Ovary (tissue), 7 donors: ENCODE measurements at regions not wholly inside any gene's neighbourhood (a gene's known extent, or its start where the extent isn't known, plus 50 kb on each side); places are given as distances from the start of the nearest gene placed in this dataset.

Experiments used
- DNase-seq, 5 donors: peaks; one replicate each; pipeline ENCODE4 v3.0.0-alpha.2; 2019 to 2020
- H3K27ac ChIP-seq, 2 donors: fragments of 200-600 bp; one replicate each; pipeline versions ENCODE4 v1.5.1 to v1.8.0; 2019 to 2022
- H3K27me3 ChIP-seq: fragments of 200-600 bp; one replicate; pipeline ENCODE4 v1.8.0; 2022
- H3K36me3 ChIP-seq: fragments of 200-600 bp; sonication (generic); one replicate; pipeline ENCODE4 v1.5.1; 2019
- H3K4me1 ChIP-seq: one replicate; pipeline ENCODE4 v1.8.1; 2013; ENCODE audit warnings: mild to moderate bottlenecking, moderate library complexity; ENCODE audit not compliant: insufficient read depth
- H3K4me3 ChIP-seq: fragments of 200-600 bp; sonication (generic); one replicate; pipeline ENCODE4 v1.5.1; 2017
- H3K9me3 ChIP-seq, 2 donors: fragments of 200-600 bp in 1 of 2; sonication (generic) in 1 of 2; one replicate each; pipeline versions ENCODE4 v1.5.1 to v1.8.1; 2013 to 2019; ENCODE audit warnings: mild to moderate bottlenecking in 1 of 2, moderate library complexity in 1 of 2
- CTCF ChIP-seq, 3 donors: fragments of 450-650 bp in 2 of 3; fragments of 200-600 bp in 1 of 3; IDR thresholded peaks; one replicate each; pipeline versions ENCODE4 v1.5.1 to v1.8.0; 2016 to 2022; ENCODE audit warnings: antibody characterized with exemption in 3 of 3, mild to moderate bottlenecking in 1 of 3
- EP300 ChIP-seq: sonication (generic); formaldehyde crosslinking; IDR thresholded peaks from one replicate; pipeline ENCODE4 v1.6.1; 2017; ENCODE audit warnings: antibody characterized with exemption
- POLR2A ChIP-seq: fragments of 450-650 bp; IDR thresholded peaks from one replicate; pipeline ENCODE4 v1.6.1; 2017; ENCODE audit warnings: antibody characterized with exemption, mild to moderate bottlenecking, moderate library complexity
- WGBS, 3 donors: extraction: QIAGEN DNeasy Blood & Tissue Kit in 1 of 3; methylation state at CpG; one replicate each; pipeline versions ENCODE4 v1.1.5 to v1.1.7; 2013 to 2017; 5-methylcytosine and 5-hydroxymethylcytosine counted together
- intact Hi-C, 4 donors: fragments of 100-400 bp; cut with DNase I; formaldehyde crosslinking; loops; one replicate each; pipeline versions ENCODE4 v1.11.0 to v1.15.1; 2022 to 2023
- donor health status: DM: no; HTN: no; CAD: no; lungs with moderate emphysema.
- donor health status: DM: no; HTN: no; CAD: no.
- donor health status: Bipolar disorder and iron deficiency.
- donor health status: DM: no; HTN: no; CAD: no.
- donor health status: DM: yes; HTN: yes; CAD: no.

GRCh38 chr18:22641958-22642357 is 224.2 kb upstream of the CTAGE1 start:
- H3K36me3 ChIP-seq: no peaks in the 10 kb centered on the region
- no peak overlapping the region for H3K4me3 ChIP-seq
- intact Hi-C loops: no loop called here
- TF ChIP-seq POLR2A: no peak
- no peak for TF ChIP-seq CTCF (IDR thresholded peaks at IDR 0.05)
- no peak for TF ChIP-seq EP300
- H3K27me3 ChIP-seq: no peaks in the 10 kb centered on the region
- H3K4me1 ChIP-seq: no peaks in the 10 kb centered on the region
- no peak overlapping the region for H3K27ac ChIP-seq
- DNase-seq: no peak
- 41 to 47% (median 45%) methylated on average over 4 of the region's 4 CpGs for WGBS, 3 donors
- no peaks in the 10 kb centered on the region for H3K9me3 ChIP-seq

- Histone ChIP-seq H3K4me3 (no peak overlapping the region), H3K36me3 (no peaks in the 10 kb centered on the region), H3K4me1 (no peaks in the 10 kb centered on the region), H3K9me3 (no peaks in the 10 kb centered on the region), H3K27ac (no peak overlapping the region), H3K27me3 (no peaks in the 10 kb centered on the region)
- no peak for DNase-seq
- WGBS, 3 donors: 74 to 88% (median 82%) methylated on average over 2 of the region's 2 CpGs
- intact Hi-C loops: no loop called here
- TF ChIP-seq POLR2A: no peak
- TF ChIP-seq CTCF (IDR thresholded peaks at IDR 0.05): no peak
Observed at GRCh38 chr18:22643731-22644130, 226.0 kb upstream of the CTAGE1 start.

- H3K36me3 ChIP-seq: no peaks in the 10 kb centered on the region
- no peaks in the 10 kb centered on the region for H3K27me3 ChIP-seq
- no peak for DNase-seq
- intact Hi-C loops: no loop called here
- no peaks in the 10 kb centered on the region for H3K4me1 ChIP-seq
- no peak overlapping the region for H3K4me3 ChIP-seq
- H3K27ac ChIP-seq: no peak overlapping the region
- TF ChIP-seq EP300: no peak
- TF ChIP-seq POLR2A: no peak
- no peak for TF ChIP-seq CTCF (IDR thresholded peaks at IDR 0.05)
- H3K9me3 ChIP-seq: no peaks in the 10 kb centered on the region
Observed at GRCh38 chr18:22650247-22650646, 232.5 kb upstream of the CTAGE1 start.

GRCh38 chr18:22657619-22658018 is 239.9 kb upstream of the CTAGE1 start:
- no peak overlapping the region for H3K27ac ChIP-seq
- H3K27me3 ChIP-seq: no peaks in the 10 kb centered on the region
- WGBS, 3 donors: 68 to 78% (median 73%) methylated on average over 1 of the region's 1 CpG
- H3K36me3 ChIP-seq: no peaks in the 10 kb centered on the region
- no peak for DNase-seq
- H3K9me3 ChIP-seq: no peaks in the 10 kb centered on the region
- H3K4me3 ChIP-seq: no peak overlapping the region
- intact Hi-C loops: no loop called here
- no peaks in the 10 kb centered on the region for H3K4me1 ChIP-seq
- TF ChIP-seq CTCF (IDR thresholded peaks at IDR 0.05): no peak
- no peak for TF ChIP-seq EP300

GRCh38 chr18:22658318-22658717 is 240.6 kb upstream of the CTAGE1 start:
- 80 to 86% (median 85%) methylated on average over 2 of the region's 2 CpGs for WGBS, 3 donors
- H3K9me3 ChIP-seq: no peaks in the 10 kb centered on the region
- H3K4me1 ChIP-seq: no peaks in the 10 kb centered on the region
- H3K27me3 ChIP-seq: no peaks in the 10 kb centered on the region
- H3K27ac ChIP-seq: no peak overlapping the region
- no peak for DNase-seq
- H3K4me3 ChIP-seq: no peak overlapping the region
- TF ChIP-seq CTCF (IDR thresholded peaks at IDR 0.05): no peak
- TF ChIP-seq POLR2A: no peak
- TF ChIP-seq EP300: no peak
- intact Hi-C loops: no loop called here
- no peaks in the 10 kb centered on the region for H3K36me3 ChIP-seq
